ENCODE measurements at regions not wholly inside any gene's neighbourhood (a gene's known extent, or its start where the extent isn't known, plus 50 kb on each side); places are given as distances from the start of the nearest gene placed in this dataset.

DNA sequence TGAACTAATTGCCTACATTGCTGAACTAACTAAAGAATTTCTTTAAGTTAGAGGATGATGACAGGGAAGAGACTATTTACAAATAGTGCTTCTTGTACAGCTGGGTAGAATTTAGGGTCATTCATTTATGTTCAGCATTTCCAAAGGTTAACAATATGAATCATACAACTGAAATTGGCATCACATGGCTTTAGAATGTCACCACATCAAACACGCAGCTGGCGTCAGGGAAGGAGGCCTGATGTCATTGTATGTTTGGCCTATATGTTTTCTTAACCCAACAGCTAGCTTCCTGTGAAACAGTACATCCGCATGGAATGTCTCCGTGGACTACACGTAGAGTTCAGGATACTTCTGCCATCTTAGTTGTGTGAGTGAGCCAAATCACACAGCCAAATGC, 99.0 kb upstream of the TNFSF11 start:
- Mint-ChIP-seq H3K4me1 (no peaks in the 10 kb centered on the region), H3K9me3 (no peaks in the 10 kb centered on the region), H3K36me3 (ENCODE audit: low read depth) (no peaks in the 10 kb centered on the region), H3K27ac (no peak overlapping the region), H3K27me3 (no peaks in the 10 kb centered on the region), H3K4me3 (no peak overlapping the region)
- CTCF ChIA-PET = no interaction called here
- DNase-seq (no peak), ATAC-seq (ENCODE audit: low read depth) (no peak)
- TF ChIP-seq, protein P1, sequence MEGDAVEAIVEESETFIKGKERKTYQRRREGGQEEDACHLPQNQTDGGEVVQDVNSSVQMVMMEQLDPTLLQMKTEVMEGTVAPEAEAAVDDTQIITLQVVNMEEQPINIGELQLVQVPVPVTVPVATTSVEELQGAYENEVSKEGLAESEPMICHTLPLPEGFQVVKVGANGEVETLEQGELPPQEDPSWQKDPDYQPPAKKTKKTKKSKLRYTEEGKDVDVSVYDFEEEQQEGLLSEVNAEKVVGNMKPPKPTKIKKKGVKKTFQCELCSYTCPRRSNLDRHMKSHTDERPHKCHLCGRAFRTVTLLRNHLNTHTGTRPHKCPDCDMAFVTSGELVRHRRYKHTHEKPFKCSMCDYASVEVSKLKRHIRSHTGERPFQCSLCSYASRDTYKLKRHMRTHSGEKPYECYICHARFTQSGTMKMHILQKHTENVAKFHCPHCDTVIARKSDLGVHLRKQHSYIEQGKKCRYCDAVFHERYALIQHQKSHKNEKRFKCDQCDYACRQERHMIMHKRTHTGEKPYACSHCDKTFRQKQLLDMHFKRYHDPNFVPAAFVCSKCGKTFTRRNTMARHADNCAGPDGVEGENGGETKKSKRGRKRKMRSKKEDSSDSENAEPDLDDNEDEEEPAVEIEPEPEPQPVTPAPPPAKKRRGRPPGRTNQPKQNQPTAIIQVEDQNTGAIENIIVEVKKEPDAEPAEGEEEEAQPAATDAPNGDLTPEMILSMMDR (IDR thresholded peaks at IDR 0.05) = no peak
- intact Hi-C loops (cut with micrococcal nuclease) = no loop called here
- POLR2A ChIA-PET = no interaction called here

DNA sequence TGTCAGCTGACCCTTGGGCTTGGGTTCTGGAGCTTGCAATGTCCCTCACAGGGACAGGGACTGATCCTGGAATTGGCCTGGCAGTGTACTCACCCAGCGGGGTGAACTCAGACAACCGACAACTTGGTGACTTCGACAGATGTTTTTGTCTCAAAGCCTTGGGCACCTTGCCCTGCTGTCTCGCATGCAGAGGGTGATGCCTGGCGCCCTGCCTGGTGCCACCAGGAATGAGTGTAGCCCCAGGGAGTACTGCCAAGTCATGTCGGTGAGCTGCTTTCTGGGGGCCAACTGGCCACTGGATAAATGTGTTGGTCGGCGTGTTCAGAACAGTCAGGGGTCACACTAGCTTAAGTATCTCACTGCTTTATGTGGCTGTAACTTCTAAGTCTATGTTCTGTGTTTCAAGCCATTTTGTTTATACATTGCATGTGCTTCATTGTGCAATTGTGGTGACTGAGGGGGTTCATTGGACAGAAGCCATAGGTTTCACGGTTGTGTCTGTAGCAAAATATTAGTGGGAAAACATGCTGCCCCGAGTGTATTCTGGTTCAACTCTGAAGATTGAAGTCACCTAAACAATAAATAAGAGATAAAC, 96.3 kb upstream of the TNFSF11 start:
- CTCF ChIA-PET = interaction anchor here (1.1 to 3.3 kb wide), 3 partner anchors 100 to 144 kb away, joined by 3 to 27 read pairs (median 7); no protein-coding TSS in a partner anchor
- Mint-ChIP-seq H3K4me1 (no peaks in the 10 kb centered on the region), H3K36me3 (ENCODE audit: low read depth) (no peaks in the 10 kb centered on the region), H3K27me3 (no peaks in the 10 kb centered on the region), H3K4me3 (no peak overlapping the region), H3K27ac (no peak overlapping the region), H3K9me3 (no peaks in the 10 kb centered on the region)
- POLR2A ChIA-PET = no interaction called here
- no peak for ATAC-seq (ENCODE audit: low read depth)
- TF ChIP-seq, protein P1 (IDR thresholded peaks at IDR 0.05) = no peak
- no peak for DNase-seq
- intact Hi-C loops (cut with micrococcal nuclease) = loop anchor here (1.0 kb wide), 1 partner anchor 143 kb away; no protein-coding TSS in a partner anchor

DNA sequence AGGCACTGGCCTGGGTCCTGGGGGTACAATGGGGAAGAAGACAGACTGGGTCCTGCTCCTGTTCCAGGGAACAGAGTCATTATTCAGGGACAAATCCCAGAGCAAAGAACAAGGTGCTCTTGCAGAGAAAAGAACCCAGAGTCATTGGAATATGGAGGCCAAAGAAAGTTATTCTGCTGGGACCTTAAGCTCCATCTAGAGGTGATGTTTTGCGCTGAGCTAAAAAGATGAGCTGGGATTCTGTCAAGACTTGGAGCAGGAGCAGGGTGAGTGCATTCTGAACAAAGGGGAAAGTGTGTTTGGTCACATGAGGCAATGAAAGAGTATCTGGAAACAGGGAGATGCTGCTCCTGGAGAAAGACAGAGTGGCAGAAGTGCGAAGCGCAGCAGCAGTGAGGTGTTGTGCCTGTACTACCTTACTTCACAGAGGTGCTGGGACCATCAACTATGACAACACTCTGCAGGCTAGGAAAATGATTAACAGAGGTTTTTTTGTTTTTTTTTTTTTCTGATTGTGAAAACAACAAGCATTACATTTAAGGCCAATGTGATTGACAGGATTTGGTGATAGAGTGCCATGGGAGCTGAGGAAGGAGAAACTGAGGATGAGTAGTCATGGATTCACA, 95.3 kb upstream of the TNFSF11 start:
- no peak overlapping the region for H3K27ac Mint-ChIP-seq
- ChIA-PET POLR2A (interaction anchor here (0.7 kb wide), 1 partner anchor 148 kb away, joined by 4 read pairs; no protein-coding TSS in a partner anchor), CTCF (interaction anchor here (1.0 to 3.3 kb wide), 5 partner anchors 9 to 145 kb away, joined by 3 to 27 read pairs (median 4); no protein-coding TSS in a partner anchor)
- TF ChIP-seq, protein P1 (IDR thresholded peaks at IDR 0.05) = no peak
- H3K4me3 Mint-ChIP-seq = no peak overlapping the region
- no peaks in the 10 kb centered on the region for H3K27me3 Mint-ChIP-seq
- ATAC-seq (ENCODE audit: low read depth) (no peak), DNase-seq (no peak)
- no peaks in the 10 kb centered on the region for H3K9me3 Mint-ChIP-seq
- H3K4me1 Mint-ChIP-seq = no peaks in the 10 kb centered on the region
- no peaks in the 10 kb centered on the region for H3K36me3 Mint-ChIP-seq (ENCODE audit: low read depth)
- intact Hi-C loops (cut with micrococcal nuclease) = loop anchor here (1.0 kb wide), 1 partner anchor 144 kb away; no protein-coding TSS in a partner anchor

DNA sequence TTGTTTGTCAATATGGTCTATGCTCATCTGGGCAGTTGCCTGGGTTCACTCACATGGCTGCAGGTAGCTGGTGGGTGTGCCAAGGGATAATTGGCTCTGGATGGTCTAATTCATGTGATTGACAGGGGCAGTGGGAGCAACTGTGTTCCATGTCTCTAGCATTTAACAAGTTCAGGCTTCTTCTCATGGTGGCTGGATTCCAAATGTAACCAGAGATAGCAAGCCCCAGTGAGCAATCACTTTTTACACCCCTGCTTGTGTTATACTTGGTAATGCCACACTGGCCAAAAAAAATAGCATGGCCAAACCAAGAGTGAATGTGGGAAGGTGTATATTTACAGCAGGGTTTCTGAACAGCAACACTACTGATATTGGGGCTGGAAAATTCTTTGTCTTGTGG, 89.6 kb upstream of the TNFSF11 start:
- intact Hi-C loops (cut with micrococcal nuclease) = no loop called here
- no peaks in the 10 kb centered on the region for H3K36me3 Mint-ChIP-seq (ENCODE audit: low read depth)
- POLR2A ChIA-PET = no interaction called here
- no peaks in the 10 kb centered on the region for H3K9me3 Mint-ChIP-seq
- TF ChIP-seq, protein P1 (IDR thresholded peaks at IDR 0.05) = no peak
- CTCF ChIA-PET = no interaction called here
- no peak for ATAC-seq (ENCODE audit: low read depth)
- no peaks in the 10 kb centered on the region for H3K27me3 Mint-ChIP-seq
- DNase-seq = no peak
- no peak overlapping the region for H3K27ac Mint-ChIP-seq
- H3K4me1 Mint-ChIP-seq = no peaks in the 10 kb centered on the region
- H3K4me3 Mint-ChIP-seq = no peak overlapping the region

DNA sequence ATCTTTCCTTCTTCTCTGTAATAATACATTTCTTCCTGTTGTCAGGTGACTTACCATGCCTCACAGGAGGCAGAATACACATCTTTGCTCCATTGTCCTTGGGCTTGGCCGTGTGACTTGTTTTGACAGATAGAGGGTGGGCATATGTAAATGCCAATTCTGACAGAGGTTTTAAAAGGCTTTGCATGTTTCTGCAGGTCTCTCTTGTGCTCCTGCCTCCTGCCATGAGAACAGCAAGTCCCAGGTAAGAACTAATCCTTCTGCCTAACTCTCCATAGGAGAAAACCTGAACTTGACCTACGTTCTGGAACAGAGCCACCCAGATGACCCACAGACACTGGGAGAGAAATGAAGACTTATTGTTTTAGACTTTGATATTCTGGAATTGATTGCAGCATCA, 88.7 kb upstream of the TNFSF11 start:
- DNase-seq (no peak), ATAC-seq (ENCODE audit: low read depth) (no peak)
- TF ChIP-seq, protein P1 (IDR thresholded peaks at IDR 0.05) = no peak
- POLR2A ChIA-PET = no interaction called here
- no peaks in the 10 kb centered on the region for H3K27me3 Mint-ChIP-seq
- CTCF ChIA-PET = no interaction called here
- no peak overlapping the region for H3K27ac Mint-ChIP-seq
- H3K9me3 Mint-ChIP-seq = no peaks in the 10 kb centered on the region
- intact Hi-C loops (cut with micrococcal nuclease) = no loop called here
- no peaks in the 10 kb centered on the region for H3K4me1 Mint-ChIP-seq
- H3K36me3 Mint-ChIP-seq (ENCODE audit: low read depth) = no peaks in the 10 kb centered on the region
- H3K4me3 Mint-ChIP-seq = no peak overlapping the region

All from activated B cell treated with CpG ODN at 0.5 μM for 24 hours (primary cell).